ENCODE measurements at regions not wholly inside any gene's neighbourhood (a gene's known extent, or its start where the extent isn't known, plus 50 kb on each side); places are given as distances from the start of the nearest gene placed in this dataset.

DNA sequence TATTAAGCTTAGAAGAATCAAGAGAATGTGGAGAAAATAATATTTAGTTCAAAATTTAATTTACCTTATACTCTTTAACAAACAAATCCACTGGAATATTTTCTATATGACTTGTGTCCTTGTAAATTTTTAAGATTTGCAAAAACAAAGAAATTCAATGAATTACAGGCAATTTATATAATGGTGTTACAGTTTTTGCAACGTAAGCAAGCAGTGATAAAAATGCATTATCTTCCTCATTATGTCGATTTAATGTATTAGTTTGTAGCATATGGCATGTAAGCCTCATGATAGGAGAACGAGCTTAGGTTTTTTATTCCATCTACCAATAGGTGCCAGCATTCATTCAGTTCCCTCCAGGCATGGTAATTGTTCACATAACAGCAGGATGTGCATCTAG is 100.0 kb upstream of the PCDH9 start:
- H3K4me3 ChIP-seq (ENCODE audit: low read depth, low read length), result no peak overlapping the region
- no peak for DNase-seq (ENCODE audit: low read depth)
- TF ChIP-seq, protein P1, sequence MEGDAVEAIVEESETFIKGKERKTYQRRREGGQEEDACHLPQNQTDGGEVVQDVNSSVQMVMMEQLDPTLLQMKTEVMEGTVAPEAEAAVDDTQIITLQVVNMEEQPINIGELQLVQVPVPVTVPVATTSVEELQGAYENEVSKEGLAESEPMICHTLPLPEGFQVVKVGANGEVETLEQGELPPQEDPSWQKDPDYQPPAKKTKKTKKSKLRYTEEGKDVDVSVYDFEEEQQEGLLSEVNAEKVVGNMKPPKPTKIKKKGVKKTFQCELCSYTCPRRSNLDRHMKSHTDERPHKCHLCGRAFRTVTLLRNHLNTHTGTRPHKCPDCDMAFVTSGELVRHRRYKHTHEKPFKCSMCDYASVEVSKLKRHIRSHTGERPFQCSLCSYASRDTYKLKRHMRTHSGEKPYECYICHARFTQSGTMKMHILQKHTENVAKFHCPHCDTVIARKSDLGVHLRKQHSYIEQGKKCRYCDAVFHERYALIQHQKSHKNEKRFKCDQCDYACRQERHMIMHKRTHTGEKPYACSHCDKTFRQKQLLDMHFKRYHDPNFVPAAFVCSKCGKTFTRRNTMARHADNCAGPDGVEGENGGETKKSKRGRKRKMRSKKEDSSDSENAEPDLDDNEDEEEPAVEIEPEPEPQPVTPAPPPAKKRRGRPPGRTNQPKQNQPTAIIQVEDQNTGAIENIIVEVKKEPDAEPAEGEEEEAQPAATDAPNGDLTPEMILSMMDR (IDR thresholded peaks at IDR 0.05; ENCODE audit: low read depth, low read length, missing control alignments), result no peak

DNA sequence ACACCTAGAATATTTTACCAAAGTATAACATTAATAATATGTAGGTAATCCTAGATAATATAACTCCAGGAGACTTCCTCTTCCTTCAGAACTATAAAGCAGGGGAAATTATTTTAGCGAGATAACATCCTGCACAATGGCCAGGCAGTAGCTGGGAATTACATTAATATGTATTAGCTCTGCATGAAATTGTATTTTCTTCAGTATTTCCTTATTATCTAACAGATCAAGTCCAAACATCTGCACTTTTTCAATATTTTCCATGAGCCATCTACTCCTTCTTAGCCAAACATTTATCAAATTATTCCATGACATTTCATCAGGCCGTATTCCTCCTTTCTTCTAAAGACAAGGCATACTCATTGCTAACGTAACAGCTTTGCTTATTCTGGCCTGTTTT is 98.8 kb upstream of the PCDH9 start:
- DNase-seq (ENCODE audit: low read depth), result no peak

DNA sequence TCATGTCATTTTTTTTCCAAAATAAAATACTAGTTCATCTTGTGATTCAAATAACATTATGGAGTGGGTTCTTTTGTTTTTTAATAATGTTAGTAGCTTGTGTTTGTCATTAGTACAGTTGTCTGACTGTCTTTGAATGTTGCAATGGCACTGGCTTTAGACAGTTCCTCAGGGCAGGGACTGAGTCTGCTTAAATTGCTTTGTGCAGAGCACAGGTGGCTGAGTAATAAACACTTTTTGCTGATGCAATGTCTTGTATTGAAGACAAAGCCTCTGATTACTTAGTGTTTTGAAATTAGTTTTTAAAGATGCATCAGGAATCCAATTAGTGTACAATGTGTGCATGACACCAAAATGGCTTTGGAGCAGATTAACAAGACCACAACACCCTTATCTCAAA is 88.7 kb upstream of the PCDH9 start:
- DNase-seq (ENCODE audit: low read depth), result no peak
- H3K4me3 ChIP-seq (ENCODE audit: low read depth, low read length), result no peak overlapping the region
- TF ChIP-seq, protein P1 (IDR thresholded peaks at IDR 0.05; ENCODE audit: low read depth, low read length, missing control alignments), result no peak

More for the DNA sequence above, 98.8 kb upstream of the PCDH9 start:
- TF ChIP-seq, protein P1 (IDR thresholded peaks at IDR 0.05; ENCODE audit: low read depth, low read length, missing control alignments), result no peak
- no peak overlapping the region for H3K4me3 ChIP-seq (ENCODE audit: low read depth, low read length)

DNA sequence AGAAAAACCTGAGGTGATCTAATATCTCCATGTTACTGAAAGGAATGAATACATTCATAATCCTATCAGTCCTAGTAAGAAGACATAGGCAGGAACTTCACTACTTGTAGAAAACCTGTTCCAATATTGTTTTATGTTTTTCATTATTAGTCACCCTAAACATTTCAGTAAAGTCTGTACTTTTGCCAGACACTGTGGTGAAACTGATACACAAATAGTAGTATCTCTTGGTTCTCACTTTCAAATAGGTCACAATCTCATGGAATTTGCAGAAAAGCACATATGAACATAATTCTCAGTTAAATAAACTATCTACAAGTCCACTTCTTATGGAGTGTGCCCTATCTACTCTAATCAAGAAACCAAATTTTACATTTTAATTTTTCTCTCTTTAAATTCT is 88.3 kb upstream of the PCDH9 start:
- DNase-seq (ENCODE audit: low read depth), result no peak
- TF ChIP-seq, protein P1 (IDR thresholded peaks at IDR 0.05; ENCODE audit: low read depth, low read length, missing control alignments), result no peak
- no peak overlapping the region for H3K4me3 ChIP-seq (ENCODE audit: low read depth, low read length)

DNA sequence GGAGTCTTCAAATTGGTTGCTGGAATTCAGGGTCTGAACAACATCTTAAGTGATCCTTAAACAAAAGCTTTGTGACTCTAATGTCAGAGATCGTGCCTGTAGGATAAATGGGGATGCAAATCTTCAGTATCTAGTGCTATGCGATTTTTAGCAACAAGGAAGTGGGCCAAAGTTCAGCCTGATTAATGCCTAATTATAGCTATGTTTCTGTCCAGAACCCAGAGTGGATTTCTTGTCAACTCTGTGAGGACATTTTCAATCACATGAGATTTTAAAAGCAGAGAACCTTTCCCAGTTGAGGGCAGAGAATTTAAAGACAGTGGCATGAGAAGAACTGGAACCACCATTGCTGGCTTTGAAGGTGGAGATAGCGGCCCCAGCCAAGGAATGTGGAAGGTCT is 84.3 kb upstream of the PCDH9 start:
- no peak for DNase-seq (ENCODE audit: low read depth)
- no peak overlapping the region for H3K4me3 ChIP-seq (ENCODE audit: low read depth, low read length)
- TF ChIP-seq, protein P1 (IDR thresholded peaks at IDR 0.05; ENCODE audit: low read depth, low read length, missing control alignments), result no peak

DNA sequence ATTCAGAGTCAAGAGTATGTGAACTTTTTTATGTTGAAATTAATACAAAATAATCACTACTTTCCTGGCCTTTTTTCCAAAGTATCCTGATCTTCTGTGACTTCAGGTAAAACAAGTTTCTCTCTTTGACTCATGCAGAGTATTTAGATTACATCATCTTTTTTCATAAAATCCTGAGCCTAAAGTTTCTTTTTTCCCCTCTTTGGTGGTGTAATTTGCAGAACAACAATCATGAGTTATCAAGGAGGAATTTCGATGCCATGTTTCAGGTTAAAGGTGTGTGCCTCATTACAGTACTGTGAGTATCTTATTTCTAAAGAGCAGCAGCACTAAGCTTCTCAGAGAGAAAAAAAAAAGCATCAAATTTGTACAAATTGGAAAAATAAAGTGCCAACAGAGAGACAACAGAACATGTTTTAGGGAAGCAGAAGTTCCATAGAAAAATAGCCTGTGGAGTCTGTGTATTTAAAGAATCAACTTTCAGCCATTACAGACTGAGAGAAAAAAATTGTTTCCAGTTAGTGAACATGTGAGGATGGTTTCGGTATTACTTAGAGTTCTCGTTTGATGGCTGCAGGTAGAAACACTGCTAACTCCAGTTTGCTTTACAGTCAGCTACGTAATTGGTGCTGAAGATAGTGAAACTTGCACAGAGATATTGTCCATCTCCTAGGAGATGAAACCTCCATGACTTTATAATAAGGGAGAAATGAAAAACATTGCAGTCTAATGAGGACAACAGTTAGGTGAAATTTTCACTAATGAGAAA is 78.1 kb upstream of the PCDH9 start:
- TF ChIP-seq, protein P1 (IDR thresholded peaks at IDR 0.05; ENCODE audit: low read depth, low read length, missing control alignments), result no peak
- no peak for DNase-seq (ENCODE audit: low read depth)
- no peak overlapping the region for H3K4me3 ChIP-seq (ENCODE audit: low read depth, low read length)

DNA sequence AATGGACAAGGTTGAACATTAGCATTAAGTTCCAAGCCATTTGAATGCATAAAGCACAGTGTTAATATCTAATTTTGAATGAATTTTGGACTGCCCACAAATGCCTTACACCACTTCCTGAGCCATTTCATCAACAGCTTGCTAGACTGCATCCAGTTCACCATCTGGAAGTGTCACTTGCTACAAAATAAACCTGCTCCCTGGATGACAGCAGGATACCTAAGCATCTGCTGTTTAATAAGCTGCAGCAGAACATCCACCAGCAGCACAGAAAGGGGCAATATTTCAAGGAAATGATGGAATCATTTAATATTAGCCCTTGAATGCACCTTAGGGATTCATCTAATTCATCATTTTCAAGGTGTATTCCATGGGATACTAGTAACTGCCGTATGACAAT is 76.6 kb upstream of the PCDH9 start:
- H3K4me3 ChIP-seq (ENCODE audit: low read depth, low read length), result no peak overlapping the region
- TF ChIP-seq, protein P1 (IDR thresholded peaks at IDR 0.05; ENCODE audit: low read depth, low read length, missing control alignments), result no peak
- no peak for DNase-seq (ENCODE audit: low read depth)

All from GM12864 (cell line).